22Rv1 (cell line): ENCODE measurements at regions not wholly inside any gene's neighbourhood (a gene's known extent, or its start where the extent isn't known, plus 50 kb on each side); places are given as distances from the start of the nearest gene placed in this dataset.

Source experiments
- H3K27ac ChIP-seq: fragments of 450-650 bp; 2 replicates; pipeline ENCODE4 v1.5.1; 2017
- ZFX ChIP-seq: fragments of 450-650 bp; IDR thresholded peaks from 2 replicates; pipeline ENCODE4 v1.6.1; 2017; ENCODE audit warnings: antibody characterized with exemption, borderline replicate concordance
- TF ChIP-seq, protein P1 (sequence below): fragments of 450-650 bp; IDR thresholded peaks from 2 replicates; pipeline ENCODE4 v1.5.1; 2017; ENCODE audit warnings: mild to moderate bottlenecking

DNA sequence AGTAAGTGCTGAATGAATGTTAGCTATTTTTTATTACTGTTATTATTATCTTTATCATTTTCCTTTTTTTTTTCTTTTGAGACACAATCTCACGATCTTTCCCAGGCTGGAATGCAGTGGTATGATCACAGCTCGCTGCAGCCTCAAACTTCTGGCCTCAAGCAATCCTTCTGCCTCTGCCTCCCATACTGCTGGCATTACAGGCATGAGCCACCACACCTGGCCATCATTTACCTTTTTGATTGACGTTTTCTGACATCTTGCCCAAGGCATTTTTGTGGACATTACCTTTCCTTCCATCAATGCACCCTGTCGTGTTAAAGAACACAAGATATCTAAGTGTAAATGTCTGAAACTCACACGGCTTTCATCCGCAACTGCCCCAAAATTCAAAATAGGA lies 138.2 kb downstream of the GAS1 start:
- TF ChIP-seq, protein P1, sequence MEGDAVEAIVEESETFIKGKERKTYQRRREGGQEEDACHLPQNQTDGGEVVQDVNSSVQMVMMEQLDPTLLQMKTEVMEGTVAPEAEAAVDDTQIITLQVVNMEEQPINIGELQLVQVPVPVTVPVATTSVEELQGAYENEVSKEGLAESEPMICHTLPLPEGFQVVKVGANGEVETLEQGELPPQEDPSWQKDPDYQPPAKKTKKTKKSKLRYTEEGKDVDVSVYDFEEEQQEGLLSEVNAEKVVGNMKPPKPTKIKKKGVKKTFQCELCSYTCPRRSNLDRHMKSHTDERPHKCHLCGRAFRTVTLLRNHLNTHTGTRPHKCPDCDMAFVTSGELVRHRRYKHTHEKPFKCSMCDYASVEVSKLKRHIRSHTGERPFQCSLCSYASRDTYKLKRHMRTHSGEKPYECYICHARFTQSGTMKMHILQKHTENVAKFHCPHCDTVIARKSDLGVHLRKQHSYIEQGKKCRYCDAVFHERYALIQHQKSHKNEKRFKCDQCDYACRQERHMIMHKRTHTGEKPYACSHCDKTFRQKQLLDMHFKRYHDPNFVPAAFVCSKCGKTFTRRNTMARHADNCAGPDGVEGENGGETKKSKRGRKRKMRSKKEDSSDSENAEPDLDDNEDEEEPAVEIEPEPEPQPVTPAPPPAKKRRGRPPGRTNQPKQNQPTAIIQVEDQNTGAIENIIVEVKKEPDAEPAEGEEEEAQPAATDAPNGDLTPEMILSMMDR, result no peak
- no peak for TF ChIP-seq ZFX
- no peak overlapping the region for H3K27ac ChIP-seq

DNA sequence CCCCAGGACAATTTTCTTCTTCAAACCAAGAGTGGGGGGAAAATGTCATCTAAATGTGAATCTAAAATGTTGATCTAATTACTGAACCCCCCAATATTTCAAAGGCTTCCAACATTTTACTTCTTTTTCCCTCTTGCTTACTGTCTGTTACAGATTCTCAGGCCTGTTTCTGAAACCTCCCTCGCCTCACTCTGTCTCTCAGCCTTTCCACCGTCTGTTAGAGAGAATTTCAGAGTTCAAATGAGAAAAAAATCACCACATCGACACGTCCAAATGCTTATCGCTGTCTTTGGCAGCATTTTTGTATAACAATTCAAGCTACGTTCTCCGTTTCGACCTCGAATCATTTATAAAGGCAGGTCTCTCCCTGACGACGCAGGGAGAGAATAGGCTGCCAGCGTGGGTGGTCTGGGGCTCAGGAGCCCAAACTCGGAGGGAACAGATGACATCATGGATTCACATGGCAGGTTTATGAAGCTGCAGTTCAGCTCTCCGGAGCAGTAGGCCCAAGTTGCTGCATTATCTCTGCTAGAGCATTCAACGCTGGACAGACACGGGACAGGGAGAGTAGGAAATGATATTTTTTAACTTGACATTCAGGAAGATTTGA lies 139.8 kb downstream of the GAS1 start:
- no peak for TF ChIP-seq ZFX
- TF ChIP-seq, protein P1, result no peak
- H3K27ac ChIP-seq, result no peak overlapping the region

DNA sequence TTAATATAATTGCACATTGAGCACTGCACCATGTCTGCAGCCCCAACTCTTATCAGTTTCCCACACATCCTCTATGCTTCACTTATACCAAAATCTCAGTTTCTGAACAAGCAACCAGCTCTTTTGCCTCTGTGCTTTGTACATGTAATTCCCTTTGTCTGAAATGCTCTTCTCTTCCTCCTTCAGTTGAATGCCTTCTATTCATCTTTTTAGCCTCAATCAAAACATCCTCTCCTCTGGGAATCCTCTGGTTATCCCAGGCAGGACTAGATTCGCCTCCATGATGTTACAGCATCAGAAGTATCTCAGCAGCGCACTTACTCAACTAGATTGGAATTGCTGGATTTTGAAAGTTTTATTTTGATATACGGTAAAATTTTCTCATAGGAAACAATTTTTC lies 143.3 kb downstream of the GAS1 start:
- H3K27ac ChIP-seq, result no peak overlapping the region
- TF ChIP-seq, protein P1, result no peak
- no peak for TF ChIP-seq ZFX

DNA sequence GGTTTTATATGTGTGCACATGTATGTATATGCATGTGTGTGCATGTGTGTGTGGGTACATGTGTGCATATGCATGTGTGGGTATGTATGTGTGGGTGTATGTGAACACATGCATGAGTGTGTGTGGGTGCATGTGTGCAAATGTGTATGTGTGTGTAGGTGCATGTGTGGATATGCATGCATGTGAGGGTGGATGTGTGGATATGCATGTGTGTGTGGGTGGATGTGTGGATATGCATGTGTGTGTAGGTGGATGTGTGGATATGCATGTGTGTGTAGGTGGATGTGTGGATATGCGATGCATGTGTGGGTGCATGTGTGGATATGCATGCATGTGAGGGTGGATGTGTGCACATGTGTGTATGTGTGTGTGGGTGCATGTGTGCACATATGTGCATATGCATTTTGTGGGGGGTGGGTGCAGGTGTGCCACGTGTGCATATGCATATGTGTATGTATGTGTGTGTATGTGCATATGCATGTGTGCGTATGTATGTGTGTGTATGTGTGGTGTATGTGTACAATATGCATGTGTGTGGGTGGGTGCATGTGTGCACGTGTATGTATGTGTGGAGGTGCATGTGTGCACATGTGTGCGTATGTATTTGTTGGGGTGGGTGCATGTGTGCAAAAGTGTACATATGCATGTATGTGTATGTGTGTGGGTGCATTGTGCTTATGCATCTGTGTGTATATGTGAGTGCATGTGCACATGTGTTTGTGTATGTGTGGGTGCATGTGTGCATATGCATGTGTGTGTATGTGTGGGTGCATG lies 144.2 kb downstream of the GAS1 start:
- TF ChIP-seq ZFX, result no peak
- TF ChIP-seq, protein P1, result no peak
- no peak overlapping the region for H3K27ac ChIP-seq

DNA sequence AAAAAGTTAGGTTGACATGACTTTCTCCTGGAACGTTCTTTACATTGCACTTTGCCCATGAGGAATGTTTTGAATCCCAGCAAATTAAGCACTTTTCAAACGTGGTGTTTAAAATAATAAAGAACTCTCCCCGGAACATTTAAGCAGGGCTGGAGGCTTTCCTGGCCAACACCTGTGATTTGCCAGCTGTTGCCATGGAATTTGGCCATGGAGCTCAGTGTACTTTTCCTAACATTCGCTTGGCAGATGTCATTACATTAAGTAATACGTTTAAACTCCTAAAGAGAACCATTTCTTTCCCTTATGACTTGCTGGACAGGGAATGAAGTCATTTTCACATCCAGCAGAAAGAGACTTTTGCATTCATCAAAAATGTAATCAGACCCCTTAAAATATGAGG lies 146.1 kb downstream of the GAS1 start:
- no peak overlapping the region for H3K27ac ChIP-seq
- TF ChIP-seq, protein P1, result no peak
- no peak for TF ChIP-seq ZFX

DNA sequence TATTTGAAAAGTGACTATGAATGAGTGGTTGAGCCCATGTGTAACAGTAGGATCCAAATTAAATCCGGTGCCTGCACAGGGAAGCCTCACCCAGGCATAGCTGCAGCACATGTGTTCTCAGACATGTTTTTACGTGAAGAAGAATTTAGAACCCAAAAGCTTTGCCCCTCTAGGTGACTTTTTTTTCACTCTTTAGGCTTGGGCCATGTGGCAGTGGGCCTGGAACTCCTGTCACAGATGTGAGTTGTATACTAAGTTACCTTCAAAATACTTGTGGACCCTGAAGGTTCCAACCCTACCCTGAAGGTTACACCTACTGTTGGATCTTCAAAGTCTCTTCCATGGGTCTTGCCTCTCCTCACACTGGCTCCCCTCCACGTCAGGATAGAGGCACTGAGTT lies 146.6 kb downstream of the GAS1 start:
- H3K27ac ChIP-seq, result no peak overlapping the region
- TF ChIP-seq, protein P1, result no peak
- TF ChIP-seq ZFX, result no peak

DNA sequence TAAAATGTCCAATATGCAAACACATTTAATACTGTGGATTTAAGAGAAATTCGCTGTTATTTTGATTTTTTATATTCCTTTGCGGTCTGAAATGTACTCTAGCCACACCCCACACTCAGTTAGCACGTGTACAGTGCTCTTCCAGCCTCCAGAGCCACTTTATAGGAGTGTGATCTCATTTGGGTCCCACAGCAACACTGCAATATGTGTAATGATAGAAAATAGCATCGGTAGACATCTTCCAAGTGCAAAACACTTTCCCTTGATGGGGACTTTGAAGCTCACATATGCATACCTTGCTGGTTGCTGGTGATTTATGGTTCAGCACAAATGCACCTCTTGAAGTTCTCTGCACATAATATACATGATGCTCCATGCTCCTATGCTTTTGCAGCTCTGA lies 148.3 kb downstream of the GAS1 start:
- TF ChIP-seq, protein P1, result no peak
- TF ChIP-seq ZFX, result no peak
- no peak overlapping the region for H3K27ac ChIP-seq
